Right lobe of liver (tissue), 4 donors: ENCODE measurements at regions not wholly inside any gene's neighbourhood (a gene's known extent, or its start where the extent isn't known, plus 50 kb on each side); places are given as distances from the start of the nearest gene placed in this dataset.

ENCODE experiments used
- CTCF ChIP-seq, 4 donors: fragments of 200-600 bp in 3 of 4; fragments of 450-650 bp in 1 of 4; IDR thresholded peaks; one replicate each; pipeline versions ENCODE4 v1.5.1 to v1.8.0; 2016 to 2022; ENCODE audit warnings: antibody characterized with exemption in 4 of 4, mild to moderate bottlenecking in 2 of 4
- POLR2A ChIP-seq: fragments of 450-650 bp; IDR thresholded peaks from one replicate; pipeline ENCODE4 v1.6.1; 2017; ENCODE audit warnings: antibody characterized with exemption, mild to moderate bottlenecking
- donor health status: DM: no; HTN: no; CAD: no.
- donor health status: DM: no; HTN: no; CAD: no.
- donor health status: DM: no; HTN: yes; CAD: no.

- no peak for TF ChIP-seq CTCF (IDR thresholded peaks at IDR 0.05)
- TF ChIP-seq POLR2A, result no peak
These were observed 214.4 kb upstream of the S1PR3 start for GRCh38 chr9:88776717-88777497.
